Activated T-helper 1 cell treated with anti-CD3 and anti-CD28 coated beads, Interleukin-12 subunit alpha, Interleukin-12 subunit beta, Interleukin-2, Interleukin-4 antibody, amounts not matched to agents 30 ng/mL and 10 ng/mL and 1 ng/mL, durations not matched to agents 14 hours and 24 hours and 36 hours (primary cell): ENCODE measurements at regions not wholly inside any gene's neighbourhood (a gene's known extent, or its start where the extent isn't known, plus 50 kb on each side); places are given as distances from the start of the nearest gene placed in this dataset.

Experiments
- DNase-seq: peaks from one replicate; pipeline ENCODE4 v3.0.0; 2021; ENCODE audit warnings: low spot score
- H3K27ac Mint-ChIP-seq: one replicate; pipeline ENCODE4 v1.8.0; 2021; ENCODE audit warnings: mild to moderate bottlenecking, mixed read lengths
- H3K27me3 Mint-ChIP-seq: one replicate; pipeline ENCODE4 v1.8.0; 2022; ENCODE audit warnings: mild to moderate bottlenecking, moderate library complexity, mixed read lengths; ENCODE audit not compliant: insufficient read depth
- H3K36me3 Mint-ChIP-seq: one replicate; pipeline ENCODE4 v1.8.0; 2021; ENCODE audit warnings: low read depth, mixed read lengths
- H3K4me1 Mint-ChIP-seq: one replicate; pipeline ENCODE4 v1.8.0; 2021; ENCODE audit warnings: low read depth, mixed read lengths
- H3K4me3 Mint-ChIP-seq: one replicate; pipeline ENCODE4 v1.8.0; 2021; ENCODE audit warnings: mild to moderate bottlenecking, moderate library complexity, mixed read lengths
- H3K9me3 Mint-ChIP-seq: one replicate; pipeline ENCODE4 v1.8.0; 2021; ENCODE audit warnings: mixed read lengths
- intact Hi-C: fragments of 100-400 bp; cut with micrococcal nuclease; formaldehyde crosslinking; loops from one replicate; pipeline ENCODE4 v1.15.1; 2024

DNA sequence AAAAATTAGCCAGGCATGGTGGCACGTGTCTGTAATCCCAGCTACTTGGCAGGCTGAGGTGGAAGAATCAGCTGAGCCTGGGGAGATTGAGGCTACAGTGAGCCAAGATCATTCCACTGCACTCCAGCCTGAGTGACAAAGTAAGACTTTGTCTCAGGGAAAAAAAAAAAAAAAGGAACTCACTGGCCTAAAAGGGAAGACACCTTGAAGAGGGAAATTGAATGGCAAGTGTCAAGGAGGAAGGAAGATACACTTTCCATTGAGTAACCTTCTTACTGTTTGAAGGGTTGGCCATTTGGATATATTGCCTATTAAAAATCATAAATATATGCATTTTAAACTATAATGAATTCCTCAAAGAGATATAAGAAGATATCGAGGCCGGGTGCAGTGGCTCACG, 147.5 kb upstream of the FAM241A start:
- DNase-seq: no peak
- no peaks in the 10 kb centered on the region for H3K36me3 Mint-ChIP-seq
- H3K4me3 Mint-ChIP-seq: no peak overlapping the region
- intact Hi-C loops: no loop called here
- no peaks in the 10 kb centered on the region for H3K9me3 Mint-ChIP-seq
- H3K27ac Mint-ChIP-seq: no peak overlapping the region
- peaks cover 6% of the 10 kb centered on the region for H3K27me3 Mint-ChIP-seq
- no peaks in the 10 kb centered on the region for H3K4me1 Mint-ChIP-seq

GRCh38 chr4:111999801-112000200, 145.5 kb upstream of the FAM241A start:
- DNase-seq: no peak
- Mint-ChIP-seq H3K4me3 (no peak overlapping the region), H3K9me3 (no peaks in the 10 kb centered on the region), H3K27ac (no peak overlapping the region), H3K27me3 (peaks cover 4% of the 10 kb centered on the region), H3K4me1 (no peaks in the 10 kb centered on the region), H3K36me3 (no peaks in the 10 kb centered on the region)
- intact Hi-C loops: no loop called here

DNA sequence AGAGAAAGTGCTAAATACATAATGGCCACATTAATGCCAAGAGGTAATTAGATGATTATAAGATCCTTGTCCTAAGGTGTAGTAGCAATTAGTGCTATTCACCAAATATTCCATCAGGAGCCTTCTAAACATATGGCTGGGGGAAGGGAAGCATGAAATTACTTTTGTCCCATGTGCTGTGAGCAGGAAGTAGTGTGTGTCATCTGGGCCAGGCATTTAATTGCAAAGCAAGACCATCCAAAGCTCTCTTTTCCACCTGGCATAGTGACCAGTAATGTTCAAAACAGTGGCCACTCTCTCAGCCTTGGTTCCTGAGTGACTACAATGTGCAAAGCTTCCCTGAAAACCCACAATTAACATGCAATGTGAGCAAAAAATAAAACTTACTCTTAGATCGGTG, 144.2 kb upstream of the FAM241A start:
- H3K4me3 Mint-ChIP-seq: no peak overlapping the region
- H3K9me3 Mint-ChIP-seq: no peaks in the 10 kb centered on the region
- no peaks in the 10 kb centered on the region for H3K36me3 Mint-ChIP-seq
- no peak for DNase-seq
- no peaks in the 10 kb centered on the region for H3K4me1 Mint-ChIP-seq
- intact Hi-C loops: no loop called here
- peaks cover 4% of the 10 kb centered on the region for H3K27me3 Mint-ChIP-seq
- no peak overlapping the region for H3K27ac Mint-ChIP-seq

- intact Hi-C loops: no loop called here
- no peak overlapping the region for H3K27ac Mint-ChIP-seq
- no peak for DNase-seq
- no peaks in the 10 kb centered on the region for H3K36me3 Mint-ChIP-seq
- H3K9me3 Mint-ChIP-seq: no peaks in the 10 kb centered on the region
- no peaks in the 10 kb centered on the region for H3K4me1 Mint-ChIP-seq
- H3K27me3 Mint-ChIP-seq: peaks cover 4% of the 10 kb centered on the region
- H3K4me3 Mint-ChIP-seq: no peak overlapping the region
Measured at GRCh38 chr4:112002248-112002661, 143.0 kb upstream of the FAM241A start.

DNA sequence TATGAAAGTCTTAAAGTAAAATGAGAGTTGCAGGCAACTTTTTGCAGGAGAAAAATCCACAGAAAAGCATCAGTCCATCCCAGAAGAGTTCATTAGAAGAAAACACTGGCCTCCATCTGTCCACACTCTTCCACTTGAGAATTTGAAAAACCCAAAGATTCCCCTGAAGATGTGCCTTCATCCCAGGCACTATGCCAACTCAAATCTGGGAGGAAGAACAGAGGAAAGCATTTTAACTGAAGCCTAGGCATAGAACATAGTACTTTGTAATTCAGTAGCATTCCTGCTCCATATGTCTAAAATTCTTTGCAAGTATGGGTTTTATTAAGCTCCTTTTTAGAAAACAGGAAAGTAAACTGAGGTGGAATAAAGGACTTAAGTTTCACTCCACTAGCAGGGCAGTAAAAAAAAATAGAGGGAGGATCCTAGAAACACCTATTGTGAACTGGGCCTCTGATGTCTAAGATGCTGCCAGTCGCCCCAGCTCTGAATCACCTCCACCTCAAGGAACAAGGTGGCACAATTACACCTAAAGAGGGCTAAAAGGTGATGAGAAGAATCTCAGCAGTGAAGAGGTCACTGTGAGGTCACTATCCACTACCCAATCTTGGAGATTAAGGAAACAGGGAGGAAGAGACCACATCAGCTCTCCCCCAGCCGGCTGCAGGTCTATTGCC, 141.9 kb upstream of the FAM241A start:
- H3K27me3 Mint-ChIP-seq: peaks cover 9% of the 10 kb centered on the region
- no peaks in the 10 kb centered on the region for H3K9me3 Mint-ChIP-seq
- no peaks in the 10 kb centered on the region for H3K4me1 Mint-ChIP-seq
- no peak for DNase-seq
- intact Hi-C loops: no loop called here
- no peaks in the 10 kb centered on the region for H3K36me3 Mint-ChIP-seq
- no peak overlapping the region for H3K27ac Mint-ChIP-seq
- H3K4me3 Mint-ChIP-seq: no peak overlapping the region

- no peak overlapping the region for H3K27ac Mint-ChIP-seq
- no peak for DNase-seq
- no peak overlapping the region for H3K4me3 Mint-ChIP-seq
- no peaks in the 10 kb centered on the region for H3K9me3 Mint-ChIP-seq
- intact Hi-C loops: no loop called here
- no peaks in the 10 kb centered on the region for H3K4me1 Mint-ChIP-seq
- H3K36me3 Mint-ChIP-seq: no peaks in the 10 kb centered on the region
- peaks cover 9% of the 10 kb centered on the region for H3K27me3 Mint-ChIP-seq
Measured at GRCh38 chr4:112005027-112005426, 140.2 kb upstream of the FAM241A start.

DNA sequence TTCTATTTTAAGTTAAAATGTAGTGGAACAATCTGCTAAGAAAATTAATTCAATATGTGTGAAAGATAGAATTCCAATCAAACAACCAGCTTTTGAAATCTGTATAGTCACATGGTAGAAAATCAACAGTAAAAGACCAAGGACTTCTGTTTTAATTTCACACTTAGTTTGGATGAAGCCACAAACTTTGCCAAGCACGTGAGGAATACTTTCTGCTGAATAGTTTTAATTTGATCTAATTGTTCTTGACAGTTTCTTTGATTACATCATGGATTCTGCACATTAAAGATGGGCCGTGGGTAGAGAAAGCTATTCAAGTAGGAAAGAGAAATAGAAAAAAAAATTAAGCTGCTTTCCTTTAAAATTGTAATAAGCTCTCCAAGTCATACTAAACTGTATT, 137.9 kb upstream of the FAM241A start:
- Mint-ChIP-seq H3K27me3 (peaks cover 8% of the 10 kb centered on the region), H3K4me3 (no peak overlapping the region), H3K9me3 (no peaks in the 10 kb centered on the region), H3K36me3 (no peaks in the 10 kb centered on the region), H3K27ac (no peak overlapping the region), H3K4me1 (no peaks in the 10 kb centered on the region)
- DNase-seq: no peak
- intact Hi-C loops: no loop called here

DNA sequence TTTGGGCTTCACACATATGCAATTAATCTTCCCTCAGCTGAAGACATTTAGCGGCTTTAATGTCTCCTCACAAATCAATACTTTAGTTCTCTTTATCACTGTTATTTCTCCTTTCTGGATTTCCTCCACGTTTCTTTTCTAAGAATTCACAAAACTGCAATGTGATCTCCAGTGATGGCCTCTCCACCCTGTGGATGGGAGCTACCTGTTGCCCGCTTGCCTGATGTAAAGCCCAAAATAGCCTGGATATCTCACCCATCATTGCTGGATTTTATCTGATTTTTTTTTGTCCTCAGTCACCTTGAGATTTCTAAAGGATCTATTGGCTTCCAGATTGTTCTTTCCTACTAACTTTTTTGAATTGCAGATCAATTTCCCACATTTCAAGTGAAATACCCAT, 129.3 kb upstream of the FAM241A start:
- H3K27ac Mint-ChIP-seq: no peak overlapping the region
- no peaks in the 10 kb centered on the region for H3K4me1 Mint-ChIP-seq
- peaks cover 11% of the 10 kb centered on the region for H3K27me3 Mint-ChIP-seq
- no peaks in the 10 kb centered on the region for H3K36me3 Mint-ChIP-seq
- H3K9me3 Mint-ChIP-seq: no peaks in the 10 kb centered on the region
- intact Hi-C loops: no loop called here
- DNase-seq: no peak
- H3K4me3 Mint-ChIP-seq: no peak overlapping the region

- no peaks in the 10 kb centered on the region for H3K9me3 Mint-ChIP-seq
- no peak overlapping the region for H3K4me3 Mint-ChIP-seq
- H3K27me3 Mint-ChIP-seq: peaks cover 9% of the 10 kb centered on the region
- intact Hi-C loops: no loop called here
- DNase-seq: no peak
- H3K36me3 Mint-ChIP-seq: no peaks in the 10 kb centered on the region
- no peaks in the 10 kb centered on the region for H3K4me1 Mint-ChIP-seq
- no peak overlapping the region for H3K27ac Mint-ChIP-seq
Measured at GRCh38 chr4:112023402-112023950, 121.8 kb upstream of the FAM241A start.

DNA sequence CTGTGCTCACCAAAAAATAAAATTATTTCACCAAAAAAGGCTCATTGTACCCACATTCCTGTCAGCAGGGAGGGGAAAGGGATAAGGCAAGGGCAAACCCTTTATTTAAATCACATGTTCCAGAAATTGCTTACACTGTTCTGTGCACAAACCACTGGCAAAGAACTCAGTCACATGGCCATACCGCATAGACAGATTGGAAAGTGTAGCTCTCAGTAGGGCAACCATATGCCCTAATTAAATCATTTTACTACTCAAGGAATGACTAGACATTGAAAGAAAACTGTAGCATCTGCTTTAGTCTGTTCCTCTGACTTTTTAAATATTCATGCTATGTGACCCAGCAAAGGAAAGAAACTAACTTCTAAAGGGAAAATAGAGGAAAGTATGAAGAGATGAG, 119.2 kb upstream of the FAM241A start:
- intact Hi-C loops: no loop called here
- H3K36me3 Mint-ChIP-seq: no peaks in the 10 kb centered on the region
- no peaks in the 10 kb centered on the region for H3K4me1 Mint-ChIP-seq
- no peak overlapping the region for H3K4me3 Mint-ChIP-seq
- H3K9me3 Mint-ChIP-seq: no peaks in the 10 kb centered on the region
- H3K27ac Mint-ChIP-seq: no peak overlapping the region
- no peak for DNase-seq
- peaks cover 11% of the 10 kb centered on the region for H3K27me3 Mint-ChIP-seq

GRCh38 chr4:112029771-112030171, 115.5 kb upstream of the FAM241A start:
- H3K9me3 Mint-ChIP-seq: no peaks in the 10 kb centered on the region
- H3K4me3 Mint-ChIP-seq: no peak overlapping the region
- H3K27me3 Mint-ChIP-seq: peaks cover 22% of the 10 kb centered on the region
- H3K4me1 Mint-ChIP-seq: no peaks in the 10 kb centered on the region
- H3K27ac Mint-ChIP-seq: no peak overlapping the region
- intact Hi-C loops: loop anchor here (10.0 kb wide), 1 partner anchor 175 kb away; no protein-coding TSS in a partner anchor
- H3K36me3 Mint-ChIP-seq: no peaks in the 10 kb centered on the region
- no peak for DNase-seq

- no peak for DNase-seq
Measured at GRCh38 chr4:112031712-112032328, 113.4 kb upstream of the FAM241A start.

GRCh38 chr4:112036886-112037285, 108.4 kb upstream of the FAM241A start:
- no peak overlapping the region for H3K4me3 Mint-ChIP-seq
- H3K27ac Mint-ChIP-seq: no peak overlapping the region
- H3K27me3 Mint-ChIP-seq: peaks cover 14% of the 10 kb centered on the region
- H3K4me1 Mint-ChIP-seq: no peaks in the 10 kb centered on the region
- no peaks in the 10 kb centered on the region for H3K36me3 Mint-ChIP-seq
- DNase-seq: no peak
- H3K9me3 Mint-ChIP-seq: no peaks in the 10 kb centered on the region
- intact Hi-C loops: loop anchor here (10.0 kb wide), 1 partner anchor 182 kb away; no protein-coding TSS in a partner anchor

More at GRCh38 chr4:112031712-112032328, 113.4 kb upstream of the FAM241A start:
- intact Hi-C loops: loop anchor here (1.0 to 10.0 kb wide), 2 partner anchors 177 to 390 kb away; no protein-coding TSS in a partner anchor
- H3K27me3 Mint-ChIP-seq: peaks cover 24% of the 10 kb centered on the region
- no peaks in the 10 kb centered on the region for H3K36me3 Mint-ChIP-seq
- no peak overlapping the region for H3K4me3 Mint-ChIP-seq
- H3K4me1 Mint-ChIP-seq: no peaks in the 10 kb centered on the region
- no peak overlapping the region for H3K27ac Mint-ChIP-seq
- no peaks in the 10 kb centered on the region for H3K9me3 Mint-ChIP-seq
